ENCODE measurements at regions not wholly inside any gene's neighbourhood (a gene's known extent, or its start where the extent isn't known, plus 50 kb on each side); places are given as distances from the start of the nearest gene placed in this dataset.

GRCh38 chr13:99692854-99693253 is 191.6 kb downstream of the TM9SF2 start:
- Histone ChIP-seq H3K4me1 (ENCODE audit: control insufficient read depth in 1 of 2, insufficient read depth in 2 of 2, low read length in 2 of 2) (no peaks in the 10 kb centered on the region), H3K36me3 (replicated peaks in 1 of 2; ENCODE audit: control insufficient read depth in 1 of 2, insufficient read depth in 2 of 2, low read length in 2 of 2) (no peaks in the 10 kb centered on the region), H3K27ac (ENCODE audit: low read depth in 1 of 2, low read length in 2 of 2) (no peak overlapping the region), H3K4me2 (replicated peaks; ENCODE audit: extremely low read depth, low read length, poor library complexity, severe bottlenecking) (no peak overlapping the region), H3K9me3 (replicated peaks in 1 of 2; ENCODE audit: control insufficient read depth in 1 of 2, insufficient read depth in 1 of 2, low read length in 2 of 2) (no peaks in the 10 kb centered on the region), H2AFZ (ENCODE audit: insufficient read depth, low read depth, low read length, poor library complexity, severe bottlenecking) (no peak overlapping the region), H3K4me3 (replicated peaks in 1 of 3; ENCODE audit: low read depth in 2 of 3, low read length in 3 of 3) (no peak overlapping the region), H3K79me2 (ENCODE audit: insufficient read depth, low read length) (no peaks in the 10 kb centered on the region), H3K27me3 (ENCODE audit: control insufficient read depth in 2 of 2, insufficient read depth in 2 of 2, low read length in 2 of 2) (no peaks in the 10 kb centered on the region), H3K9ac (ENCODE audit: insufficient read depth, low read length, poor library complexity, severe bottlenecking) (no peak overlapping the region), H4K20me1 (ENCODE audit: insufficient read depth, low read length) (no peaks in the 10 kb centered on the region)
- H3K4me1 Mint-ChIP-seq, result no peaks in the 10 kb centered on the region
- no CpG with 5 or more reads among the region's 2 CpGs for WGBS (ENCODE audit: insufficient coverage)
- no peak for DNase-seq
- H3K27ac Mint-ChIP-seq, result no peak overlapping the region
- H3K27me3 Mint-ChIP-seq (ENCODE audit: low read depth in 3 of 3), result peaks cover 0 to 8% (median 6%) of the 10 kb centered on the region in 3 donors
- H3K9me3 Mint-ChIP-seq, result peaks cover 0 to 3% (median 0%) of the 10 kb centered on the region in 7 donors
- TF ChIP-seq CTCF (IDR thresholded peaks at IDR 0.05), result no peak
- no peak overlapping the region for H3K4me3 Mint-ChIP-seq
- intact Hi-C loops (cut with micrococcal nuclease), result no loop called here
- H3K36me3 Mint-ChIP-seq, result no peaks in the 10 kb centered on the region

- intact Hi-C loops (cut with micrococcal nuclease), result no loop called here
- no peak for TF ChIP-seq CTCF (IDR thresholded peaks at IDR 0.05)
- no peaks in the 10 kb centered on the region for H3K36me3 Mint-ChIP-seq
- H3K9me3 Mint-ChIP-seq, result peaks cover 0 to 3% (median 0%) of the 10 kb centered on the region in 7 donors
- Histone ChIP-seq H3K9ac (ENCODE audit: insufficient read depth, low read length, poor library complexity, severe bottlenecking) (no peak overlapping the region), H4K20me1 (ENCODE audit: insufficient read depth, low read length) (no peaks in the 10 kb centered on the region), H3K79me2 (ENCODE audit: insufficient read depth, low read length) (no peaks in the 10 kb centered on the region), H3K27me3 (ENCODE audit: control insufficient read depth in 2 of 2, insufficient read depth in 2 of 2, low read length in 2 of 2) (no peaks in the 10 kb centered on the region), H3K4me2 (replicated peaks; ENCODE audit: extremely low read depth, low read length, poor library complexity, severe bottlenecking) (no peak overlapping the region), H3K27ac (ENCODE audit: low read depth in 1 of 2, low read length in 2 of 2) (no peak overlapping the region), H3K9me3 (replicated peaks in 1 of 2; ENCODE audit: control insufficient read depth in 1 of 2, insufficient read depth in 1 of 2, low read length in 2 of 2) (no peaks in the 10 kb centered on the region), H3K4me1 (ENCODE audit: control insufficient read depth in 1 of 2, insufficient read depth in 2 of 2, low read length in 2 of 2) (no peaks in the 10 kb centered on the region), H3K36me3 (replicated peaks in 1 of 2; ENCODE audit: control insufficient read depth in 1 of 2, insufficient read depth in 2 of 2, low read length in 2 of 2) (no peaks in the 10 kb centered on the region), H2AFZ (ENCODE audit: insufficient read depth, low read depth, low read length, poor library complexity, severe bottlenecking) (no peak overlapping the region), H3K4me3 (replicated peaks in 1 of 3; ENCODE audit: low read depth in 2 of 3, low read length in 3 of 3) (no peak overlapping the region)
- 100% methylated on average over 2 of the region's 7 CpGs for WGBS (ENCODE audit: insufficient coverage)
- H3K27me3 Mint-ChIP-seq (ENCODE audit: low read depth in 3 of 3), result peaks cover 0 to 8% (median 6%) of the 10 kb centered on the region in 3 donors
- no peak overlapping the region for H3K27ac Mint-ChIP-seq
- DNase-seq, result no peak
- no peaks in the 10 kb centered on the region for H3K4me1 Mint-ChIP-seq
- no peak overlapping the region for H3K4me3 Mint-ChIP-seq
These were observed 190.3 kb downstream of the TM9SF2 start for GRCh38 chr13:99691552-99691951.
